Kidney (tissue), 13 donors: ENCODE measurements at regions not wholly inside any gene's neighbourhood (a gene's known extent, or its start where the extent isn't known, plus 50 kb on each side); places are given as distances from the start of the nearest gene placed in this dataset.

Source experiments
- DNase-seq, 5 donors: peaks; one replicate each; pipeline ENCODE4 v3.0.0-alpha.2; 2013 to 2020
- FAIRE-seq: peaks from 2 replicates; lab custom pipeline; 2012; peaks lifted over from hg19 to GRCh38; lab: Jason Lieb, UNC
- H3K27ac ChIP-seq, 2 donors: one replicate each; pipeline ENCODE4 v1.7.0; 2013; ENCODE audit warnings: low read depth in 2 of 2, low read length in 2 of 2, inconsistent platforms in 1 of 2
- H3K27me3 ChIP-seq: one replicate; pipeline ENCODE4 v1.7.1; 2013; ENCODE audit warnings: low read length, inconsistent platforms; ENCODE audit not compliant: control insufficient read depth, insufficient read depth
- H3K36me3 ChIP-seq, 3 donors: one replicate each; pipeline versions ENCODE4 v1.7.0 to v1.7.1; 2013; ENCODE audit warnings: low read length in 3 of 3, control low read depth in 1 of 3, inconsistent platforms in 1 of 3; ENCODE audit not compliant: insufficient read depth in 3 of 3, control insufficient read depth in 2 of 3
- H3K4me1 ChIP-seq, 3 donors: one replicate each; pipeline versions ENCODE4 v1.7.0 to v1.7.1; 2013; ENCODE audit warnings: low read length in 3 of 3, inconsistent platforms in 1 of 3, low read depth in 1 of 3; ENCODE audit not compliant: control insufficient read depth in 2 of 3, insufficient read depth in 2 of 3
- H3K4me3 ChIP-seq, 3 donors: one replicate each; pipeline versions ENCODE4 v1.7.0 to v1.8.1; 2013; ENCODE audit warnings: low read length in 3 of 3, control low read depth in 1 of 3, inconsistent platforms in 1 of 3
- H3K9ac ChIP-seq, 3 donors: one replicate each; pipeline versions ENCODE4 v1.7.0 to v1.7.1; 2013; ENCODE audit warnings: low read length in 3 of 3, control low read depth in 1 of 3, inconsistent platforms in 1 of 3
- H3K9me3 ChIP-seq, 3 donors: one replicate each; pipeline versions ENCODE4 v1.7.0 to v1.7.1; 2013; ENCODE audit warnings: low read length in 3 of 3, control low read depth in 1 of 3, inconsistent platforms in 1 of 3; ENCODE audit not compliant: control insufficient read depth in 2 of 3, insufficient read depth in 1 of 3
- intact Hi-C: fragments of 100-400 bp; cut with DNase I; formaldehyde crosslinking; loops from one replicate; pipeline ENCODE4 v1.11.1; 2022
- TF ChIP-seq, protein P1 (sequence below): IDR thresholded peaks from 3 replicates; pipeline ENCODE4 v1.5.1; 2012; ENCODE audit warnings: mild to moderate bottlenecking, moderate library complexity, borderline replicate concordance; ENCODE audit not compliant: insufficient read depth; ENCODE audit errors: extremely low read depth
- donor health status: control.
- donor health status: control.
- donor health status: control.
- donor health status: control.
- donor health status: control.
- donor health status: DM: yes; HTN: yes; CAD: no.
- donor health status: Normal renal cell carcinoma (clear cell type).

DNA sequence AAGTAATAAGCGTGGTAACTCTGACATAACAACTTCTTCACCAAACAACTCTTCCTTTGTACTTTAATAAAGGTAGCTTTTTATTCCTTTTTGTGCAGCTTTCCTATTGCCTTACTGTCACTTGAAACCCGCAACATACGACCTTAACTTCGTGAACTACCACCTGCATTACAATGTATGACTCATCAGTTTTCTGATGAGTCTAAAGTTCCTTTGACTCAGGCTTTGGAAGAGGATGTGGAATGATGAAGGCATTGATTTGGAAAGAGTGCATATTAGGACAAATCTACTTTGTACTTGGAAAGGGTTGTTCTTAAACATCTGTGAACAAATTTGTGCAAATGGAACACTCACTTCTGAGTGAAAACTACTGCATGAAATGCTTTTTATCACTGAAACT lies 1012.1 kb downstream of the TMEM182 start:
- H3K9me3 ChIP-seq = peaks cover 0 to 2% (median 0%) of the 10 kb centered on the region in 3 donors
- no peak overlapping the region for H3K4me3 ChIP-seq
- H3K4me1 ChIP-seq = no peaks in the 10 kb centered on the region
- no peaks in the 10 kb centered on the region for H3K27me3 ChIP-seq
- TF ChIP-seq, protein P1, sequence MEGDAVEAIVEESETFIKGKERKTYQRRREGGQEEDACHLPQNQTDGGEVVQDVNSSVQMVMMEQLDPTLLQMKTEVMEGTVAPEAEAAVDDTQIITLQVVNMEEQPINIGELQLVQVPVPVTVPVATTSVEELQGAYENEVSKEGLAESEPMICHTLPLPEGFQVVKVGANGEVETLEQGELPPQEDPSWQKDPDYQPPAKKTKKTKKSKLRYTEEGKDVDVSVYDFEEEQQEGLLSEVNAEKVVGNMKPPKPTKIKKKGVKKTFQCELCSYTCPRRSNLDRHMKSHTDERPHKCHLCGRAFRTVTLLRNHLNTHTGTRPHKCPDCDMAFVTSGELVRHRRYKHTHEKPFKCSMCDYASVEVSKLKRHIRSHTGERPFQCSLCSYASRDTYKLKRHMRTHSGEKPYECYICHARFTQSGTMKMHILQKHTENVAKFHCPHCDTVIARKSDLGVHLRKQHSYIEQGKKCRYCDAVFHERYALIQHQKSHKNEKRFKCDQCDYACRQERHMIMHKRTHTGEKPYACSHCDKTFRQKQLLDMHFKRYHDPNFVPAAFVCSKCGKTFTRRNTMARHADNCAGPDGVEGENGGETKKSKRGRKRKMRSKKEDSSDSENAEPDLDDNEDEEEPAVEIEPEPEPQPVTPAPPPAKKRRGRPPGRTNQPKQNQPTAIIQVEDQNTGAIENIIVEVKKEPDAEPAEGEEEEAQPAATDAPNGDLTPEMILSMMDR = no peak
- DNase-seq = no peak
- intact Hi-C loops = no loop called here
- no peak overlapping the region for H3K27ac ChIP-seq
- H3K9ac ChIP-seq = no peak overlapping the region
- no peak for FAIRE-seq
- no peaks in the 10 kb centered on the region for H3K36me3 ChIP-seq

DNA sequence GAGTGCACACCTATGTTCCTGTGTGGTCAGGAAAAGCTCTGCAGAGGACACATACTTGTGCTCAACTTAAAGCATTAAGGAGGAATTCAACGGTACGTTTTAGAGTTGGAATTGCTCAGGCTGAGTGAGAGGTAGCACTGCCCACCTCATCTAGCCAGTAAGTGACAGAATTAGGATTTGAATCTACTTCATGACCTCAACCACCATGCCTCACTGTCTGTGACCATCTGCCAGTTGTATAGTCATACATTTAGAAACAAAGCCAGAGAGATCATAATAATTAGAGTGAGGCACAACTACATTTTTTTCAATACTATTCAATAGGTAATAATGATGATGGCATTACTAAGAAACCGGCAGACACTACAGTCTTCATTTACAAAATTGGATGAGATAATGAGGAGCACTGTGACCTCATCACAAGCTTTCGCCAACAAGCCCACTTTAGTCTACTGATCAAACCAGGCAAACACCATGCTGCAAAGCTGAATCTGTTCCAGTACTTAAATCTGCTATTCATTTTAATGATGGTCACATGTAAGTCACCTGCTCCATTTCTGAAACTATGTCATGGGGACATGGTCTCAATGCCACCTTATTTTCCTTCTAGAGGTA lies 1018.4 kb downstream of the TMEM182 start:
- Histone ChIP-seq H3K4me1 (no peaks in the 10 kb centered on the region), H3K27me3 (no peaks in the 10 kb centered on the region), H3K9ac (no peak overlapping the region), H3K4me3 (no peak overlapping the region), H3K9me3 (no peaks in the 10 kb centered on the region), H3K27ac (no peak overlapping the region), H3K36me3 (no peaks in the 10 kb centered on the region)
- FAIRE-seq = no peak
- TF ChIP-seq, protein P1 = no peak
- intact Hi-C loops = no loop called here
- DNase-seq = no peak

DNA sequence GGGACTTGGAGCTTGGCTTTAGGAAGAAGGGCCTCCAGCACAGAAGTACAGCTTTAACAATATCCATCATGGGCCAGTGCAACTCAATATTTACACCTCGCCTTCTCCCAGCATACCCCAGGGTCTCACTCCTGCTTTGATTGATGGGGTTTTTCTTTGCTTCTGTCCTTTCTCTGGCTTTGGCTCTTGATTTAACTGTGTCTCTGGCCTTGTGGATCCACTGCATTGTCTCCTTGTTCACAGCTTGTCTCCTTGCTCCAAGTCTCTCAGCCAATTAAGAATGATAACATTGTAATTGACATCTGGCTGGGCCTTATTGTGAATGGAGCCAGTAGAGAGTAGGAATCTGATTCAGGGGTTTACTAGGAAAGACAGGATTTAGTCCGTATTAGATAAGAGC lies 1019.5 kb downstream of the TMEM182 start:
- H3K9ac ChIP-seq = no peak overlapping the region
- no peaks in the 10 kb centered on the region for H3K9me3 ChIP-seq
- no peak overlapping the region for H3K4me3 ChIP-seq
- no peaks in the 10 kb centered on the region for H3K4me1 ChIP-seq
- DNase-seq (no peak), FAIRE-seq (no peak)
- no peaks in the 10 kb centered on the region for H3K27me3 ChIP-seq
- H3K36me3 ChIP-seq = no peaks in the 10 kb centered on the region
- intact Hi-C loops = no loop called here
- TF ChIP-seq, protein P1 = no peak
- H3K27ac ChIP-seq = no peak overlapping the region

DNA sequence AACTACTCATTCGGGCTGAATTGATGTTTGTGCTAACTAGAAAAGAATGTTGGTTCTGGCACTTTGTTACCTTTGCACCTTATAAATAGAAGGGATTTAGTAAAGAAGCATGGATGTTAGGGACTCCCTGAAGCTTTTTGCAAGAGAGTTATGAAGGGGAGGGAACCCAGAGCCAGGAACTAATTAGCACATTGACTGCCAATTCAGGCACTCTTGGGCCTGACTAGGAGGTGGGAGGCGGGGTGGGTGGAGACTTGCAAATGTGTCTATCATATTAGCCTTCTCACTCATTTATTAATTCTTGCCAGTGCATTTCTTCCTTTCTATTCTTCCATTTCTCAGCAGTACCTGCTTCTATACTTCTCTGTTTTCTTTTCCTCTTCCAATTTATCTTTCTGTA lies 1022.4 kb downstream of the TMEM182 start:
- DNase-seq = no peak
- H3K4me1 ChIP-seq = no peaks in the 10 kb centered on the region
- no peak overlapping the region for H3K4me3 ChIP-seq
- TF ChIP-seq, protein P1 = no peak
- no peaks in the 10 kb centered on the region for H3K36me3 ChIP-seq
- intact Hi-C loops = no loop called here
- FAIRE-seq = no peak
- H3K27ac ChIP-seq = no peak overlapping the region
- no peaks in the 10 kb centered on the region for H3K9me3 ChIP-seq
- no peak overlapping the region for H3K9ac ChIP-seq
- H3K27me3 ChIP-seq = no peaks in the 10 kb centered on the region
